B cell (primary cell): ENCODE measurements at regions not wholly inside any gene's neighbourhood (a gene's known extent, or its start where the extent isn't known, plus 50 kb on each side); places are given as distances from the start of the nearest gene placed in this dataset.

Experiments used
- EZH2 ChIP-seq: IDR thresholded peaks from 2 replicates; pipeline ENCODE4 v1.6.1; 2012; ENCODE audit warnings: borderline replicate concordance, low read depth, mild to moderate bottlenecking, moderate library complexity, low read length; ENCODE audit not compliant: insufficient read depth, poor library complexity, severe bottlenecking
- TF ChIP-seq, protein P1 (sequence below): fragments of 200-600 bp; IDR thresholded peaks from one replicate; pipeline ENCODE4 v1.8.0; 2022; ENCODE audit warnings: antibody characterized with exemption, mild to moderate bottlenecking

DNA sequence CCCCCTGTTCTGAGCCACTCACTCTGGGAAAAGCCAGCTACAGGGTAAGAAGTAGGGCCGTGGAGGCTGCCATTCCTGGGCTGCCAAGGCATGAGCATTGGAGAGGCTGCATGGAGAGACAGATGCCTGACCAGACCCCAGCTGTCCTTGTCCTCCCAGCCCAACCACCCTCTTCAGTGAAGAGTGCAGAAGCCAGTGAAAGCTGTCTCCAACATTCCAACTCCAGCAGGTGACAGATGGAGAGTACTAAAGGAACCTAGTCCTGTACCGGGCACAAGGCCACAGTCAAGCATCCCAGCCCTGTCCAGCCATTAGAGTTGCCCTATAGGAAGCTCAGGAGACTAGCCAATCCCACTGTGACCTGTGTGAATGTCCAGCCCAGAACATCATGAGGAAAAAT lies 165.1 kb downstream of the DIRAS2 start:
- TF ChIP-seq, protein P1, sequence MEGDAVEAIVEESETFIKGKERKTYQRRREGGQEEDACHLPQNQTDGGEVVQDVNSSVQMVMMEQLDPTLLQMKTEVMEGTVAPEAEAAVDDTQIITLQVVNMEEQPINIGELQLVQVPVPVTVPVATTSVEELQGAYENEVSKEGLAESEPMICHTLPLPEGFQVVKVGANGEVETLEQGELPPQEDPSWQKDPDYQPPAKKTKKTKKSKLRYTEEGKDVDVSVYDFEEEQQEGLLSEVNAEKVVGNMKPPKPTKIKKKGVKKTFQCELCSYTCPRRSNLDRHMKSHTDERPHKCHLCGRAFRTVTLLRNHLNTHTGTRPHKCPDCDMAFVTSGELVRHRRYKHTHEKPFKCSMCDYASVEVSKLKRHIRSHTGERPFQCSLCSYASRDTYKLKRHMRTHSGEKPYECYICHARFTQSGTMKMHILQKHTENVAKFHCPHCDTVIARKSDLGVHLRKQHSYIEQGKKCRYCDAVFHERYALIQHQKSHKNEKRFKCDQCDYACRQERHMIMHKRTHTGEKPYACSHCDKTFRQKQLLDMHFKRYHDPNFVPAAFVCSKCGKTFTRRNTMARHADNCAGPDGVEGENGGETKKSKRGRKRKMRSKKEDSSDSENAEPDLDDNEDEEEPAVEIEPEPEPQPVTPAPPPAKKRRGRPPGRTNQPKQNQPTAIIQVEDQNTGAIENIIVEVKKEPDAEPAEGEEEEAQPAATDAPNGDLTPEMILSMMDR: no peak
- TF ChIP-seq EZH2: no peak
